Transverse colon (tissue), 4 donors: ENCODE measurements at regions not wholly inside any gene's neighbourhood (a gene's known extent, or its start where the extent isn't known, plus 50 kb on each side); places are given as distances from the start of the nearest gene placed in this dataset.

Experiments
- DNase-seq: peaks from one replicate; pipeline ENCODE4 v3.0.0-alpha.2; 2019
- H3K27ac ChIP-seq, 4 donors: fragments of 200-600 bp; sonication (generic); 2 replicates each; pipeline ENCODE4 v1.5.1; 2016 to 2018; ENCODE audit warnings: inconsistent platforms in 4 of 4
- H3K27me3 ChIP-seq: fragments of 200-600 bp; sonication (generic); 2 replicates; pipeline ENCODE4 v1.5.1; 2017; ENCODE audit warnings: inconsistent platforms
- H3K36me3 ChIP-seq, 4 donors: fragments of 200-600 bp; sonication (generic); 2 replicates each; pipeline ENCODE4 v1.5.1; 2017 to 2019; ENCODE audit warnings: inconsistent platforms in 4 of 4
- H3K4me1 ChIP-seq, 4 donors: fragments of 200-600 bp; sonication (generic); 2 replicates each; pipeline ENCODE4 v1.5.1; 2017 to 2020; ENCODE audit warnings: inconsistent platforms in 4 of 4
- H3K4me3 ChIP-seq, 4 donors: fragments of 200-600 bp; sonication (generic); 1 replicate in 1 of 4; 2 replicates in 3 of 4; pipeline versions ENCODE4 v1.5.1 to v1.6.1; 2017 to 2019; ENCODE audit warnings: inconsistent platforms in 4 of 4
- H3K9me3 ChIP-seq, 2 donors: fragments of 200-600 bp; sonication (generic); 2 replicates each; pipeline ENCODE4 v1.5.1; 2017 to 2019; ENCODE audit warnings: inconsistent platforms in 2 of 2
- CTCF ChIP-seq, 5 experiments: fragments of 200-600 bp in 3 of 5; fragments of 450-650 bp in 2 of 5; sonication (generic) in 3 of 5; IDR thresholded peaks; 1 replicate in 2 of 5; 2 replicates in 3 of 5; pipeline ENCODE4 v1.5.1; 2016 to 2017; ENCODE audit warnings: antibody characterized with exemption in 5 of 5, inconsistent platforms in 3 of 5, mild to moderate bottlenecking in 2 of 5, moderate library complexity in 1 of 5
- EP300 ChIP-seq: sonication (generic); formaldehyde crosslinking; IDR thresholded peaks from one replicate; pipeline ENCODE4 v1.6.1; 2017; ENCODE audit warnings: antibody characterized with exemption, low read depth
- POLR2A ChIP-seq: fragments of 450-650 bp; IDR thresholded peaks from one replicate; pipeline ENCODE4 v1.6.1; 2016; ENCODE audit warnings: antibody characterized with exemption, mild to moderate bottlenecking, moderate library complexity
- POLR2AphosphoS5 ChIP-seq, 3 donors: sonication (generic); formaldehyde crosslinking; IDR thresholded peaks; one replicate each; pipeline ENCODE4 v1.6.1; 2016; ENCODE audit warnings: antibody characterized with exemption in 3 of 3
- WGBS, 2 donors: methylation state at CpG; one replicate each; pipeline ENCODE4 v1.1.5; 2018; ENCODE audit warnings: low coverage in 1 of 2; 5-methylcytosine and 5-hydroxymethylcytosine counted together
- in situ Hi-C, 4 donors: fragments of 200-750 bp; cut with MboI; loops; one replicate each; pipeline versions ENCODE4 v1.15.0 to v1.15.1; 2017; ENCODE audit warnings: low sequenced_read_pairs in 3 of 4, low pct_ligation_motif_present in 1 of 4, low pct_unique_long_range_greater_than_20kb in 1 of 4
- intact Hi-C: fragments of 100-400 bp; cut with DNase I; formaldehyde crosslinking; loops from one replicate; pipeline ENCODE4 v1.15.1; 2023; ENCODE audit warnings: low total_unique reads

- Histone ChIP-seq H3K36me3 (no peaks in the 10 kb centered on the region), H3K4me3 (no peak overlapping the region), H3K4me1 (no peaks in the 10 kb centered on the region), H3K27me3 (peaks cover 4% of the 10 kb centered on the region), H3K27ac (no peak overlapping the region), H3K9me3 (no peaks in the 10 kb centered on the region)
- WGBS, 2 donors = 84% methylated on average over 10 of the region's 10 CpGs; no CpG with 5 or more reads in 1 of the 2 donors
- intact Hi-C loops = no loop called here
- DNase-seq = no peak
- TF ChIP-seq POLR2A (no peak), EP300 (no peak), CTCF (IDR thresholded peaks at IDR 0.05) (no peak), POLR2AphosphoS5 (IDR thresholded peaks at IDR 0.05) (no peak)
- in situ Hi-C loops = no loop called here
These were observed 152.2 kb downstream of the DNAJB6 start for GRCh38 chr7:157488966-157489365.
